ENCODE measurements at regions not wholly inside any gene's neighbourhood (a gene's known extent, or its start where the extent isn't known, plus 50 kb on each side); places are given as distances from the start of the nearest gene placed in this dataset.
"Not testable (repeated sequence)": the region's sequence is repeated elsewhere in the genome, so short reads cannot be mapped to it uniquely, and the experiment has no call there.

DNA sequence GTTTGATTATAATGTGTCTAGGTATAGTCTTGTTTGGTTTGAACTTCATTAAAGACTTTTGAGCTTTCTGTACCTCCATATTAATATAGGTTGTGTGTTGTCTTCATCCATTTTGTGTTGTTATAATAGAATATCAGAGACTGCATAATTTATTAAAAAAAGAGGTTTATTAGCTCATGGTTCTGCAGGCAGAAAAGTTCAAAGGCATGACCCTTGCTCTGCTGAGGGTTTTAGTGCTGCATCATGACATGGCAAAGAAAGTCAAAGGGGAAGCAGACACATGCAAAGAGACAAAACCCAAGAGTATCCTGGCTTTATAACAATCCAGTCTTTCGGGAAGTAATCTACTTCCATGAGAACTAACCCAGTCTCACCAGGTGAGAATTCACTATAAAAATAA is 358.2 kb downstream of the EDEM1 start:
- no peak for DNase-seq

DNA sequence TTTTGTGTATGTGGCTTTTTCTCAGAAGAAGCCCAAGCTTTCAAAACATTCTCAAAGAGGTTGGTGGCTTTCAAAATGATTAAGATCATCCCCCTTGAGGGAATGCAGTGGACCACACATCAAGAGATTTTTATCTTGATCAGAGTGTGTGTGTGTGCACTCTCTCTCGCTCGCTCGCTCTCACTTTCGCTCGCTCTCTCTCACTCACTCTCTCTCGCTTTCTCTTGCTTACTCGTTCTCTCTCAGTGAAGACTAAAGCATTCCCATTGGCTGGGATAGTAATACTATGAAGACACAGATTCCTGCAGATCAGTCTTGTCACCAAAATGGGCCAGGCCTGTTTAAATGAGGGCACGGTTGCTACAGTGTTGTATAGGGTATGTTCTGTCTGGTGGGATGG is 365.7 kb downstream of the EDEM1 start:
- no peak for DNase-seq

DNA sequence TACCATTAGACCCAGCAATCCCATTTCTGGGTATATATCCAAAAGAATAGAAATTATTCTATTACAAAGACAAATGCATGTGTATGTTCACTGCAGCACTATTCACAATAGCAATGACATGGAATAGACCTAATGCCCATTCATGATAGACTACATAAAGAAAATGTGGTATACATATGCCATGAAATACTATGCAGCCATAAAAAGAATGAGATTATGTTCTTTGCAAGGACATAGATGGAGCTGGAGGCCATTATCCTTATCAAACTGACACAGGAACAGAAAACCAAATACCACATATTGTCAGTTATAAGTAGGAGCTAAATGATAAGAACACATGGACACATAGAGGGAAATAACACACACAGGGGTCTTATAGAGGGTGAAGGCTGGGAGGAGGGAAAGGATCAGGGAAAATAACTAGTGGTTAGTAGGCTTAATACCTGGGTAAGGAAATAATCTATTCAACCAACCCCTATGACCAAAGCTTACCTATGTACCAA is 366.8 kb downstream of the EDEM1 start:
- DNase-seq = no peak

DNA sequence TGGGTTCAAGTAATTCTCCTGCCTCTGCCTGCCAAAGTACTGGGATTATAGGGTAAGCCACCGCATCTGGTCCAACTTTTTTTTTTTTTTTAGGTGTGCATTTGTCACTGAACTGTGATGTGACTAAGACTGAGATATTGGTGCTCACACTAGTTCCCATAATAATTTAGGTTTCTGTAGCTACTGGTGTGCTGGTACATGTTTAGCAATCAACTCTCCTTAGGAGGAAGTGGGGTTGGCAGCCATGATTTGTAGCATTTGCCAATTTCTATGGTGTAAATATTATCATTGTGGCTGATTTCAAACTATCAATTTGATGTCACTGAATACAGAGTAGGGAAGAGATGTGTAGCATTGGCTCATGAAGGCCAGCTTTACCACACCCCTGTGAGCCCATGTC is 372.7 kb downstream of the EDEM1 start:
- DNase-seq = no peak

DNA sequence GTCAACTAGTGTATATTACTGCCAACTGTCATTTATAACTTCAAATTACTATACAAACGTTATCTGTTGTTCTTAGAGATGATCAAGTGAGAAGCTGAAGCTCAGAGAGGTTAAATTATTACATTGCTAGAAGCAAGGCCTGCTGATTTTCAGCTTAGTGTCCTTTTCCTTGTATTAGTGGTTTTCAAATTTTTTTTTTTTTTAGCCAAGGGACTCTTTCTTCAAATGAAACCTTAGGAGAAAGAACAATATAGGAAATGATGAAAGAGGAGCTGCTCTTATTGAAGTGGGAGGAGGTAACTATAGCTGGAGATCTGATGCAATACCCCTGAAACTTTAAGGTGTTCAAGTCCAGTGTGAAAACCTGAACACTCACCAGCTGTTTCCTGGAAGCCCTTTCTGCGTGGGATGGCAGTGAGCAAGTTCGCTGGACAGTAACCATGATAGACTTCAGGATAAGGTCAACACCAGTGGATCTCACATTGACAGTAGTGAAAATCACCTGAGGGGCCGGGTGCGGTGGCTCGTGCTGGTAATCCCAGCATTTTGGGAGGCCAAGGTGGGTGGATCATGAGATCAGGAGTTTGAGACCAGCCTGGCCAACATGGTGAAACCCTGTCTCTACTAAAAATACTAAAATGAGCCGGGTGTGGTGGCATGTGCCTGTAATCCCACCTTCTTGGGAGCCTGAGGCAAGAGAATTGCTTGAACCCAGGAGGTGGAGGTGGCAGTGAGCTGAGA is 376.2 kb downstream of the EDEM1 start:
- DNase-seq = no peak

DNA sequence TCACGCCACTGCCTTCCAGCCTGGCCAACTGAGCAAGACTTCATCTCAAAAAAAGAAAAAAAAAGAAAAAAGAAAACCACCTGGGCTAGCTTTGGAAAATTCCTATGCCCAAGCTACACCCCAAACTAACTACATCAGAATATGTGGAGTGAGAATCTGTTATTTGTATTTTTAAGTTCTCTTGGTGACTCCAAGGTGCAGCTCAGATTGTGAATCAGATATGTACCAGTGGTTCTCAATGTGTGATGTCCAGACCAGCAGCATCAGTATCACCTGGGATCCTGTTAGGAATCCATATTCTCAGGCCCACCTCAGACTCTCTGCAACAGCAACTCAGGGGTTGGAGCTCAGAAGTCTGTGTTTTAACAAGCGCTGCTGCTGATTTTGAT is 376.8 kb downstream of the EDEM1 start:
- DNase-seq = no peak

DNA sequence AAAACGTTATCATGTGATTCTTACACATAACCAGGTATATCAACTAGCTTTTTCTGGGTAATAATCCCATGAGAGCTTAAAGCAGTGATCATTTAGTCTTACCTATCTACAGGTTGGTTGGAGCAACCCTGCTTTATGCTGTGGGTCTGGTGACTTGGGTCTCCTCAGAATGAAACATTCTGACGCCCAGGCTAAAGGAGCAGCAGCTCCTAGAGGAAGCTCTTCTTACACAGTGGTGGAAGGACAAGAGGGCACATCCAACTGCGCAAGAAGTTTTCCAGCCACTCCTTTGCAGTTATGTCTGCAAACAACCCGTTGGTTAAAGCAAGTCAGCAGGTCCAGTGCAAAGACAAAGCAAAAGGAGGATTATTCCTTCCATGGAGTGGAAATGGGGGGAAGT is 377.5 kb downstream of the EDEM1 start:
- DNase-seq = no peak

DNA sequence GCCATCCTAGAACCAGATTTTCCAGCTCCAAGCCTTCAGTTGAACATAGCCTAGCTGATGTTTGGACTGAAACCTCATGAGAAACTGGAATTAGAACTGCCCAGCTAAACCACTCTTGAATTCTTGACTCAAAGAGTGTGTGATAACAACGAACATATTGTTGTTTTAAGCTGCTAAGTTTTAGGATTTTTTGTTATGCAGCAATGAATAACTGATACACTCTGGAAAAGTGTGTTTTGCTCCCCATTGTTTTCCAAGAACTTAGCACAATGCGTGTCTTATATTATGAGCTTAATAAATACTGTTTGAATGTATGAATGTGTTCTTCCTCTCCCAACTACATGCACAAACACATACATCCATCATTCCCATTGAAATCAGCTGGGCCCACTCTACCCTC is 379.6 kb downstream of the EDEM1 start:
- no peak for DNase-seq

DNA sequence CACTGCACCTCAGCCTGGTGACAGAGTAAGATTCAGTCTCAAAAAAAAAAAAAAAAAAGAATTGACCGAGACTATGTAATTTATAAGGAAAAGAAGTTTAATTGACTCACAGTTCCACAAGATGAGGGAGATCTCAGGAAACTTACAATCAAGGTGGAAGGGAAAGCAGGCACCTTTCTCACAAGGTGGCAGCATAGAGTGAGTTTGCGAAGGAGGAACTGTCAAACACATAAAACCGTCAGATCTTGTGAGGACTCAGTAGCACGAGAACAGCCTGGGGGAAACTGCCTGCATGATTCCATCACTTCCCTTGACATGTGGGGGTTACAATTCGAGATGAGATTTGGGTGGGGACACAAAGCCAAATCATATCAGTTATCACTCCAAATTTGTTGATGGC is 380.9 kb downstream of the EDEM1 start:
- no peak for DNase-seq

DNA sequence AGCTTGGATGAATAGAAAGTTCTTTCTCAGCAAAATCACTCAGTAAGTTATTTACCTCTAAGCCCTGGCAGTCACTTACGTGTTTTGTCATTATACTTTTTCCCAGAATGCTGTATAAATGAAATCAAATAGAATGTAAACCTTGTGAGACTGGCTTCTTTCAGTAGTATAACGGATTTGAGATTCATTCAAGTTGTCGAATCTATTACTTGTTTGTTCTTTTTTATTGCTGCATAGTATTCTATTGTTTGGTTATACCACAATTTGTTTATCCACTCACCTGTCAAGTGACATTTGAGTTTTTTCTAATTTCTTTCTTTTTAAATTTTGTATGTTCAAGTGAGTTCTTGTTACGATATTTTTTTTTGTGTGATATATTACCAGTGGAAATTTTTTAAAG is 381.6 kb downstream of the EDEM1 start:
- DNase-seq = no peak

DNA sequence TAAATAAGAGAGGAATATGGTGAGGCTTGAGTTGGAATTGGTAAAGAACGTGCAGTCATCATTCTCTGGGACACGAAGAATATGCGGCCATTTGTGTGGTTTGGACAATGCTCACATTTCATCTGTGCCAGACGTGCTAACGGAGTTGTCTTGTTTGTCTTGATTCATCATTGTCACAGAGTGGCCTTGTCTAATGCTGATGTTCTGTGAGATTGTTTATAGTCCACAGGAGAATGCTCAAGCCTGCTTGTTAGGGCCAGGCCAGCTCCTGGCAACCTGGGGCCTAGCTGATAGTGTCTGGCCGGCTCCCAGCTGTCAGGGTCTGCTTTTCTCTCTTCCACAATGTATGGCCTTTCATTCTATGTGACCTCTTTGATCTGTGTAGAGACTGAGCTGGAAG is 384.7 kb downstream of the EDEM1 start:
- no peak for DNase-seq

DNA sequence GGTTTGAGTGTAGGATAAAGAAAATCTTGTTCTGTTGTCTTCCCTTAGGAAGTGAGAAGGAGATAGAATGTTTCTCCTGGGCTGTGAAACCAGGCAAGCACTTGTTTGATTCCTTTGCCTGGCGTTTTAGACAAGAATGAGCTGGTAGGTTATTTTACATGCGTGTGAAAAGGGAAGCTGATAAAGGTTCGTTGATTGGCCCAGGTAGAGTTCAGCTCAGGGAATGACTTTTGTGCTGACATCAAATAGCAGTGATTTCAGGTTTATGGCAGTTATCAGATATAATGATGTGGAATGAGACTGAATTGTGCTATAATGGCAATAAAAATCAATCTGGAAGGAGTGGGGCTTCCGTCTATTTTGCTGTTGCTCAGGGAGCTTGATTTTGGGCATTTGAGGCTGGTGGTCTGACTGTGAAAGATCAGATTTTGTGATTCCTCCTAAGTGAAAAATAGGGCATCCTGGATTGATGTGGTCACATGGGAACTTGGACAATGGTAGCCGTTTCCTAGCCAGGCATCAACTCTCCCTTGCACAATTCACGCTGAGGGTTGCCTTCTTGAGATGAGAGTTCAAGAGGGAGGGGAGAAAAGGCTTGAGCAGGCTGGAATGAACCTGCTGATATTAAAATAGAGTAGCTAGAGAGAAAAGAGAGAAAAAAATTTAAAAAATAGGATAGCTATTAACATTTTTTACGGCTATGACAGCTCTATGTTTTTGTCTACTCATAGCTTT is 388.9 kb downstream of the EDEM1 start:
- DNase-seq = no peak

DNA sequence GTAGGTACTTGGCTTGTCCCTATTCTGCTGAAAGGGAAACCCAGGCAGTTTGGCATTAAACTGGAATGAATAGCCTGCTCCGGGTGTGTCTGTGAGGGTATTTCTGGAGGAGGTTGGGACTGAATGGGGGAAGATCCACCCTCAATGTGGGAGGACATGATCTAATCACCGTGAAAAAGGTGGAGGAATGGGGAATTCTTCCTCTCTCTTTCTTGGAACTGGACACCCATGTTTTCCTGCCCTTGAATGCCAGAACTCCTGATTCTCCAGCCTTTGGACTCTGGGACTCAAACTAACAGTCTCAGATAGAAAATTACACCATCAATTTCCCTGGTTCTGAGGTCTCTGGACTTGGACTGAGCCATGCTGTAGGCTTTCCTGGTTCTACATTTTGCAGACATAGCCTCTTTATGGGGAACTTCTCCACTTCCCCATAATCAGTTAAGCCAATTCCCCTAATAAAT is 391.7 kb downstream of the EDEM1 start:
- no peak for DNase-seq

DNA sequence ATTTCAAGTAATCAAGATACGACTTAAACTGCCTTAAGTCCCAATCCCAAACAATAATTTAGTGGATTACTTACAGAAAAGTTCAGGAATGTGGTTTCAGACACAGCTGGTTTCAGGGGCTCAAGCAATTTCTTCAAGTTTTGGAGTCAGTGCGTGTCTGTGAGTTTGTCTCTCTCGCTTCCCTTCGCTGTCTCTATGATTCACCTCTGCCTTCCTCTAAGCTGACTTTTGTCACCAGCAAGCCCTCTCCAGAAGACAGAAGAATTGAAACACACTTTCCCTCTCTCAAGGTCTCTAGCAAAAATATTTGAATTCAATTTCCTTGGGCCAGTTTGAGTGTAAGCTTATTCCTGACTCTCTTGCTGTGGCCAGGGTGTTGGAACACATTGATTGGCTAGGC is 392.4 kb downstream of the EDEM1 start:
- DNase-seq = no peak

DNA sequence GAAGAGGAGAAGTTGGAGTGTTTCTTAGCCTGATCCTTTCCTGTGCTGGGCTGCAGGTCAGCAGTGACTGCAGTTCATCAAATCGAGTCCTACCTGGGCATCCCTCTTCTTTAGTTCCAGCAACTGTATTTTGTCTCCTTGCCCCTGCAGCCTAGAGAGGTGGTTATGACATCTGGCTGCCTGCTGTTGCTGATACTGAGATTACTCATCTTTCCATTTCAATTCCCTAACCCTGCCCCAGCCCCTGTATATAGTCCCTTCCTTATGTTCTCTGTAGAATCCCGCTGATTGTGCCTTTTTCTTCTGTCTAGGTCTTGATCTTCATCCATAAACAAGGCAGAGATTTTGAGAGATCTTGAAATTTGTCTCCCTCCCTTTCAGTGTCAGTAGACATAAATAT is 393.3 kb downstream of the EDEM1 start:
- no peak for DNase-seq

DNA sequence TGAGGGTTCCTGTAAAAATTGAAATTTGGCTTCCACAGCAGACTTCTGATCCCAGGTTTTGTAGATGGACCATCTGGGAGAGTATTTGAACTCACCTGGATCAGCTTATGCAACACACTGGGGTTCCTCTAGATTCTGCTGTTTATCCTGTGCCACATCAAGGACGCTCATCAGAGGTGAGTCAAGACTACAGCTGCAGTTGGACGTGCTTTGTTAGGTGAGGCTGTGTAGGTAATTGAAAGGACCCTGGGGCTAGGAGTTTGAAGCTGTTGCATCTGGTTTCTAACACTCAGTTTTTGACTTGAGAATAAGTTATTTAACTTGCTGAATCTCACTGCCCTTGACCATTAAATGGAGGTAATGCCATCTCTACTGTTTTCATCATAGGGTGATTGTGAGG is 394.2 kb downstream of the EDEM1 start:
- DNase-seq = no peak

DNA sequence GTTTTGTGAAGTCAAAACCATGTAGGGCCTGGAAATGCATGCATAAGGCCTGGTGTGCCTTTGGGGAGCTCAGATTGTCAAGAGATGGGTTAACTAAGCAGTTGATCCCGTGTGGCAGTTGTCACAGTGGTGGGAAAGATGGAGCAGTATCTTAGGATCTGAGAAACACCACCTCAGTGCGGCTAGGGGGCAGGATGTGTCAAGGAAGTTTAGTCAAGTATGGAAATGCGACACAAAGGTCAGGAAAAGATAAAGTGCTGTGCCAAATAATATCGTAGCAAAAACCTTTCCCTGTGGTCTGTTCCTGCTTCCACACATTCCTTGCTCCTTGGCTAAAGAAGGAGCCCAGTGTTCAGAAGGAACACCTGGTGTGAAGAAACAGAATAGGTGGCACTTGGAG is 396.4 kb downstream of the EDEM1 start:
- DNase-seq = no peak

DNA sequence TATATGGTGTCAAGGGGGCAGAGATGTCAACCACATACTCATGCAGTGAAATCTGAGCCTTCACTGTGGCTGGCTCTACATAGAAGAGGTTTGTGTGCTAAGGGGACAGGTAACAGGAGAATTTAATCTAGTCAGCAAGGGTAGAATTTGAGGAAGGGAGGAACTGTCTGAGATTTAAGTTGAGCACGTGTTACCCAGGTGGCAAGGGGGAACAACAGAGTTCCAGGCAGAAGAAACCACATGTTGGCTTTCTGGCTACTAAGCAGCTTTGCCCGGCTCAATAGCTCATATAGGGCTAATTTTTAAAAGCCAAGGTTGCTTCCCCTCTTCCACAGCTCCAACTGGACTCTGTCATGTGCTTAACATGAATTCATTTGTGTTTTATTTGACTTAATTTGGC is 397.6 kb downstream of the EDEM1 start:
- DNase-seq = no peak

DNA sequence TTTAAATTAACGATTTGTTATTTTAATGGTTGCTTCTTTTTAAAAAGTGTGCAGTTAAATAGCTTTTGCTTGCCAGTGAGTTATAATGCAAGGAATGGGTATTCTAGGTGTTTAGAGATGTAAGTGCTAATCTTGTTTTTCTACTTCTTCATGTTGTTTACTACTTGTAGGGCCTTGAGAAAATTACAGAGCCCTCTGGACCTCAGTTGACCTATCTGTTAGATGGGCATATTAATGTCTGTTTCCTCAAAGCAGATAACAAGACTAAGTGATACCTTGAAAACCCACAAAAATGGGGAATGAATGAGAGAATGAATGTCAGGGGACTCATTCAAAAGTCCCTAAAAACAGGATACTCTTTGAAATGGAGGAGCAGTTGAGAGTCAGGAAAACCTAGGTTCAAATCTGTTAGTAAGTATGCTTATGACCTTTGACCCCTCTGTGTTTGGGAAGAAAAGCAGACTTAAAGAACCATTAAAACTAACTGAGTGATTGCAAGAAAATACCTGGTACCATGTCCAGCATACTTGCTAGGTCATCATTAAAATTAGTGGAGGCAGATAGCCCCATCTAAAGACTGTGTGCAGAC is 419.5 kb downstream of the EDEM1 start:
- DNase-seq = no peak

DNA sequence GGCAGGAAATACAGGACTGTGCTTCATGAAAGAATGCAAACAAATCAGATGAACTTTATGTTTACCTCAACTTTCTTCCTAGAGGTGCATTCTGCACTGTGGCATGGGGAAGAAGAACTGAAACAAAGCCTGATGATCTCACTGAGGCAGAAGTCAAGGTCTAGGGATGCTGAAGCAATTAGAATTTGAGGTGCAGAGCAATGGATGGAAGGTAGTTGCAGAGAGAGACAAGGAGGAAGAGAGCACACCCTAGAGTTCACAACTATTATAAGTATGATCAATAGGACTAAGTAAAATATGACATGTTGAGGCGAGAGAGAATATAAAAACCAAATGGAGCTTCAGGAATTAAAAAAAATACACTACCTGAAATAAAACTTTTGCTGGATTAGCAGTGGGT is 420.1 kb downstream of the EDEM1 start:
- DNase-seq = no peak

DNA sequence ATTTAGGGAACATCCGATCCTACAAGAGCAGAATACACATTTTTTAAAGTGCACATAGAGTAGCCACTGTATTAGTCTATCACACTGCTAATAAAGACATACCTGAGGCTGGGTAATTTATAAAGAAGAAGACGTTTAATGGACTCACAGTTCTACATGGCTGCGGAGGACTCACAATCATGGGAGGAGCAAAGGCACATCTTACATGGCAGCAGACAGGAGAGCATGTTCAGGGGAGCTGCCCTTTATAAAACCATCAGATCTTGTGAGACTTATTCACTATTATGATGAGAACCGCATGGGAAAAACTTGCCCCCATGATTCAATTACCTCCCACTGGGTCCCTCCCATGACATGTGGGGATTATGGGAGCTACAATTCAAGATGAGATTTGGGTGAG is 421.5 kb downstream of the EDEM1 start:
- DNase-seq = not testable (repeated sequence)

DNA sequence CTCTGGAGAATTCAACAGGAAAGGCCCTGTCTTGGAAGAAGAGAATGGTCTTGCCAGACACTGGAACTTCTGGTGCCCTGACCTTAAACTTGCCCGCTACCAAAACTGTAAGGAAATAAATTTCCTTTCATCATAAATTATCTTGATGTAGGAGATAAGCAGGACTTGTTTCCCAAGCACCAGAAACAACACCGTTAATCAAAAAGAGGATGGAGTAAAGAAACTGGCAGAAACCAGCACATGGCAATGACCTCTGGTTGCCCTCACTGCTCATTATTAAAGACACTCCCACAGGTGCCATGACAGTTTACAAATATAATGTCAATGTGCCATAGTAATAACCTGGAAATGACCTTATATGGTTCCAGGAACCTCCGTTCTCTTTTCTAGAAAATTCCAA is 426.1 kb downstream of the EDEM1 start:
- DNase-seq = no peak

DNA sequence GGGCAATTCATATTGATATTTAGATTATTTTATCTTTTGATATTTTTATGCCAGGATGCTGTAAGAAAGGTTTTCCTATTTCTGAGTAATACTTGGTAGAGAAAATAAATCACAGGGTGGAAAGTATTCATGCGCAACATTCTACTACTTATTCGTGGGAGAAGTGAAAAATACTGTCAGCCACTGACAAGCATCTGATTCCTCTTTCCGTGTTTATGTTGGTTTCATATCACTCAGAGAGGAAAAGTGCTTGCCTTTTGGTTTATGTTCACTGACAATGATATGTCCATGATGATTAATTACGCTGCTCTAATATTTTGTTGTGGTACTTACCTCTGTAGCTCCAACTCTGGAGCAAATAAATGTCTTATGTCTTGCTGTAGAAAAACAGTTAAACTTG is 429.4 kb downstream of the EDEM1 start:
- DNase-seq = no peak

DNA sequence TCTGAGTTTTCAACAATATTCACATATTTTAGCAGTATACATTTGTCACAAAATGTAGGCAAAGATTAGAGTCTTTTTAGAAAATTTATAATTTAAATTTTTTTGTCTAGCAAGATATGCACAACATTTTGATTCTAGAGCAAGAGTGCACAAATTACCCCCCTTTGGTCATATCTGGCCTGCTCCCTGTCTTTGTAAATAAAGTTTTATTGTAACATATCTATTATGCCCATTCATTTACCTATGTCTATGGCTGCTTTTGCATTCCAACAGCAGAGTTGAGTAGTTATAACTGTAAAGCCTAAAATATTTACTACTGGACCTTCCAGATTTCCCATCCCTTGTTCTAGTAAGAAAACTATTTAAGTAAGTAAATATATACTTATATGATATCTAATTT is 430.7 kb downstream of the EDEM1 start:
- no peak for DNase-seq

All from occipital lobe (tissue), 1 donor.